ENCODE measurements at regions not wholly inside any gene's neighbourhood (a gene's known extent, or its start where the extent isn't known, plus 50 kb on each side); places are given as distances from the start of the nearest gene placed in this dataset.

GRCh38 chrX:42128587-42128986, 205.2 kb upstream of the CASK start:
- ChIA-PET POLR2A (ENCODE audit: low non-redundant PET) (no interaction called here), CTCF (no interaction called here)
- Histone ChIP-seq H3K27me3 (replicated peaks; ENCODE audit: insufficient read depth, low read depth, low read length, poor library complexity) (no peaks in the 10 kb centered on the region), H3K4me1 (ENCODE audit: insufficient read depth, low read length, poor library complexity, severe bottlenecking) (no peaks in the 10 kb centered on the region), H3K4me3 (ENCODE audit: low read depth, low read length, poor library complexity, severe bottlenecking) (no peak overlapping the region), H3K9me3 (ENCODE audit: low read depth, low read length, poor library complexity, severe bottlenecking) (no peaks in the 10 kb centered on the region), H3K36me3 (ENCODE audit: insufficient read depth, low read length, poor library complexity, severe bottlenecking) (no peaks in the 10 kb centered on the region), H3K27ac (ENCODE audit: low read depth, low read length, poor library complexity, severe bottlenecking) (no peak overlapping the region)
- DNase-seq (ENCODE audit: low spot score) = no peak
- BruUV-seq (replicated peaks) = no TSS peak
- intact Hi-C loops (cut with micrococcal nuclease; ENCODE audit: unreplicated experiment) = no loop called here
- no peak for TF ChIP-seq EZH2 (IDR thresholded peaks at IDR 0.05; ENCODE audit: borderline replicate concordance, low read depth, low read length, poor library complexity, severe bottlenecking)
- no peak for TF ChIP-seq CTCF (conservative IDR thresholded peaks at IDR 0.05; ENCODE audit: low read depth, low read length)

GRCh38 chrX:42128020-42128419, 204.7 kb upstream of the CASK start:
- Histone ChIP-seq H3K36me3 (ENCODE audit: insufficient read depth, low read length, poor library complexity, severe bottlenecking) (no peaks in the 10 kb centered on the region), H3K27me3 (replicated peaks; ENCODE audit: insufficient read depth, low read depth, low read length, poor library complexity) (no peaks in the 10 kb centered on the region), H3K27ac (ENCODE audit: low read depth, low read length, poor library complexity, severe bottlenecking) (no peak overlapping the region), H3K4me3 (ENCODE audit: low read depth, low read length, poor library complexity, severe bottlenecking) (no peak overlapping the region), H3K9me3 (ENCODE audit: low read depth, low read length, poor library complexity, severe bottlenecking) (no peaks in the 10 kb centered on the region), H3K4me1 (ENCODE audit: insufficient read depth, low read length, poor library complexity, severe bottlenecking) (no peaks in the 10 kb centered on the region)
- CTCF ChIA-PET = no interaction called here
- intact Hi-C loops (cut with micrococcal nuclease; ENCODE audit: unreplicated experiment) = no loop called here
- no peak for DNase-seq (ENCODE audit: low spot score)
- TF ChIP-seq CTCF (conservative IDR thresholded peaks at IDR 0.05; ENCODE audit: low read depth, low read length) (no peak), EZH2 (IDR thresholded peaks at IDR 0.05; ENCODE audit: borderline replicate concordance, low read depth, low read length, poor library complexity, severe bottlenecking) (no peak)
- BruUV-seq (replicated peaks) = no TSS peak
- POLR2A ChIA-PET (ENCODE audit: low non-redundant PET) = no interaction called here

- CTCF ChIA-PET = no interaction called here
- intact Hi-C loops (cut with micrococcal nuclease; ENCODE audit: unreplicated experiment) = no loop called here
- Histone ChIP-seq H3K9me3 (ENCODE audit: low read depth, low read length, poor library complexity, severe bottlenecking) (no peaks in the 10 kb centered on the region), H3K4me3 (ENCODE audit: low read depth, low read length, poor library complexity, severe bottlenecking) (no peak overlapping the region), H3K27ac (ENCODE audit: low read depth, low read length, poor library complexity, severe bottlenecking) (no peak overlapping the region), H3K4me1 (ENCODE audit: insufficient read depth, low read length, poor library complexity, severe bottlenecking) (no peaks in the 10 kb centered on the region), H3K27me3 (replicated peaks; ENCODE audit: insufficient read depth, low read depth, low read length, poor library complexity) (no peaks in the 10 kb centered on the region), H3K36me3 (ENCODE audit: insufficient read depth, low read length, poor library complexity, severe bottlenecking) (no peaks in the 10 kb centered on the region)
- POLR2A ChIA-PET (ENCODE audit: low non-redundant PET) = no interaction called here
- TF ChIP-seq EZH2 (IDR thresholded peaks at IDR 0.05; ENCODE audit: borderline replicate concordance, low read depth, low read length, poor library complexity, severe bottlenecking) = no peak
- no peak for TF ChIP-seq CTCF (conservative IDR thresholded peaks at IDR 0.05; ENCODE audit: low read depth, low read length)
- BruUV-seq (replicated peaks) = no TSS peak
- DNase-seq (ENCODE audit: low spot score) = peak; percentile 1
Observed at GRCh38 chrX:42127563-42127962, 204.2 kb upstream of the CASK start.

All from A673 (cell line).